ENCODE measurements at regions not wholly inside any gene's neighbourhood (a gene's known extent, or its start where the extent isn't known, plus 50 kb on each side); places are given as distances from the start of the nearest gene placed in this dataset.
"Not testable (repeated sequence)": the region's sequence is repeated elsewhere in the genome, so short reads cannot be mapped to it uniquely, and the experiment has no call there.

DNA sequence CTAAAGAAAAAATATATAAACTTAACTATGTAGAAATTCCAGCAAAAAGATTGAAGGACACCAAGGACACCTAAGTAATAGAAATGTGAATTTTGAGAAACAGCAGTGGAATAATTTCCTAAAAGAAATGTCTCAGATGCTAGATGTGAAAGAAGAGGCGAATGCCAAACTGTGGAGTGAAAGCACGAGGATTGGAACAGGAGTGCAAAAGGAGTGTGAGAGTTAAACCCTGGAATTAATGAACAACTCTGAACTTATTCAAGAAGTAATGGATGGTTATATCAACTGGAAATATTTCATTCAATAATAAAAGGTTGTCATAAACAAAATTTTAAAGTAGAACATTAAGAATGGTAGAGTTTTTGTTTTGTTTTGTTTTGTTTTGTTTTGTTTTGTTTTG is 78.5 kb upstream of the SGIP1 start:
- DNase-seq (ENCODE audit: low read depth in 3 of 3, low spot score in 1 of 3) = no peak

DNA sequence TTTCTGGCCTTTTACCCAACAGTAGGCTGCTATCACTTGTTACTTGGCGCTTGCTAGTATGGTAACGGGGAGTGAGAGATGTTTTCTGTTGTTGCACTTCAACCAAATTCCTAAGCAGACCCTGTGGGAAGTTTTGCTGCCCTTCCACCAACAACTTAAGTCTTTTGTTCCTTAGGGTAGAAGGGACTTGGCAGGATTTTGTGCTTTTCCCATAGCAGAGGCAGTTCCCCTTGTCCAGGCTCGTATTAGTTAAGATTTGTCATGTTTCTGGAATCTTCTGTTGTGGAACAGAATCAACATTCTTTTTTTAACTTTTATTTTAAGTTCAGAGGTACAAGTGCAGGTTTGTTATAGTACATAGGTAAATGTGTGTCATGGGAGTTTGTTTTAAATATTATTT is 73.2 kb upstream of the SGIP1 start:
- no peak for DNase-seq (ENCODE audit: low read depth in 3 of 3, low spot score in 1 of 3)

DNA sequence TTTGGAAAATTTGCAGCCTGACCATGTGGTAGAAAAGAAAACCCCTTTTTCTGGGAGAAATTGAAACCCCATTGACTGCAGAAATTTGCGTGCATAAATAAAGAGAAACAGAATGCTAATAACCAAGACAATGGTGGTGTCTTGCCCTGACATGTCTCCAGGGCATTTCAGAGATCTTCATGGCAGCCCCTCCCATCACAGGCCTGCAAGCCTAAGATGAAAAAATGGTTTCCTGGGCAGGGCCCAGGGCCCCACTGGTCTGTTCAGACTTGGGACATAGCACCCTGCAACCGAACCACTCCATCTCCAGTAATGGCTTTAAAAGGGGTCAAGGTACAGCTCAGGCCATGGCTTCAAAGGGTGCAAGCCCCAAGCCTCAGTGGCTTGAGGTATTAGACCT is 71.6 kb upstream of the SGIP1 start:
- DNase-seq (ENCODE audit: low read depth in 3 of 3, low spot score in 1 of 3) = no peak

DNA sequence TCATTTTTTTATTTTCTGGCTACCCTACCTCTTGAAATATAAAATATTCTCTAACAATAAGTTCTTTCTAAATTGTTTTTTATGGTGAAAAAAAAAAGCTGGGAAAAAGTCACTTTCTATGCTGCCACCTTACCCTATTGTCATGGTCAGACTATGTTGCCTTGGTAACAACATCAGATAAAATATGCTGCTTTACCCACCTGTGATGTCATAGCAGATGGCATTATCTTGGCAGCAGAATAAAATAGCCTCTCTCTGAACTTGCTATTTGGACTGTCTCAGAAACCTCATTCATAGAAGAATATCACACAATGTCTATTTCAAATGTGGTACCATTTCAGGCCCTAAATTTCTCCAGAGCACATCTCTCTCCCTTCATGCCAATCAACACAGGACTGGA is 69.6 kb upstream of the SGIP1 start:
- no peak for DNase-seq (ENCODE audit: low read depth in 3 of 3, low spot score in 1 of 3)

GRCh38 chr1:66464802-66465201 is 69.2 kb upstream of the SGIP1 start:
- DNase-seq (ENCODE audit: low read depth in 3 of 3, low spot score in 1 of 3) = no peak

GRCh38 chr1:66466695-66467094 is 67.3 kb upstream of the SGIP1 start:
- DNase-seq (ENCODE audit: low read depth in 3 of 3, low spot score in 1 of 3) = not testable (repeated sequence)

DNA sequence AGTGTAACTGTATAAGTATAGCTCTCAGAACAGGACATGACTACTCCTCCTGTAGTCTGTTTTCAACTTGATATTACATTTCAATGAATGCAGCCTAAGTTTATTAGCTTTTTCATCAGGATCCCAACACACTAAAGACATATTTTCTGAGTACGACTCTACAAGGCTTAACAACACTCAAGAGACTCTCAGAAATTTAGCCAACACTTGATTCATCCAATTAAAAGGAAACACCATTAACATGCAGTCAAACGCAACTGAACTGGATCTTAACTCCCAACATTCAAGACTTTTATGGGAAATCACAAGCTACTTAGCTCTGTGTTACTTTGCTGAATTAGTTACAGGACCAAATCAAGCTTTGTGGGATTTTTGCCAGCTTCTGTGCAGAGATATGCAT is 65.2 kb upstream of the SGIP1 start:
- no peak for DNase-seq (ENCODE audit: low read depth in 3 of 3, low spot score in 1 of 3)

DNA sequence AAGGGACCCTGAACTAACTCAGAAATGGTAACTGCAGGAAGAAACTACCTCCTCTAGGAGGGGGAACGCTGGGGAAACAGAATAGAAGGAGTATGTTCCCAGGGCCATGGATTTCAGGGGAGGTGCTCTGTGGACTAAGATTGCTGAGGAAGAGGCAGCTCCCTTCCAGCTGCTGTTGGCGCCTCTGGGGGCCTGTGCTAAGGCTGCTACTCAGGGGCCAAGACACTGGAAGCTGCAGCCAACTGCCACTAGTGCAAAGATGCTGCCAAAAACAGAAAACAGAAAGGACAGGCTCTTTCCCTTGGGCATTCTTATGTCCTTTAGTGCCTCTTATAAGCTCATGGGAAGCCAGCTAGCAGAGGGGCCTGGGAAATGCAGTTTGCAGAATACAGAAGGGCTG is 58.0 kb upstream of the SGIP1 start:
- DNase-seq (ENCODE audit: low read depth in 3 of 3, low spot score in 1 of 3) = no peak

- no peak for DNase-seq (ENCODE audit: low read depth in 3 of 3, low spot score in 1 of 3)
These were observed 57.2 kb upstream of the SGIP1 start for GRCh38 chr1:66476774-66477173.

DNA sequence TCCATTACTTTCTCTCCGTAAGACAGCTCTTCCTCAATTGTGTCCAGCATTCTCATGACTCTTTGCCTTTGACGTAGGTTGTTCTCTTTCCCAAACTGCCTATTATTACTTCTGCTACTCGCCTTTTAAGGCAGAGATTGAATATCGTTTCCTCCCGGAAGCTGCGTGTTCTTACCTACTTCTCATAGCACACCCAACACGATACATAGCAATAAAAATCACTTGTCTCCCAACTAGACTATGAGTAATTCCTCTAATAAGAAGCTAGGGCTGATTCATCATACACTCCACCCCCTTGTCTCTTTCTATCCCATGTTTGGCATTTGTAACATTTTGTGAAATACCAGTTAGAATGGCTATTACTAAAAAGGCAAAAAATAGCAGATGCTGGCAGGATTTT is 55.8 kb upstream of the SGIP1 start:
- no peak for DNase-seq (ENCODE audit: low read depth in 3 of 3, low spot score in 1 of 3)

DNA sequence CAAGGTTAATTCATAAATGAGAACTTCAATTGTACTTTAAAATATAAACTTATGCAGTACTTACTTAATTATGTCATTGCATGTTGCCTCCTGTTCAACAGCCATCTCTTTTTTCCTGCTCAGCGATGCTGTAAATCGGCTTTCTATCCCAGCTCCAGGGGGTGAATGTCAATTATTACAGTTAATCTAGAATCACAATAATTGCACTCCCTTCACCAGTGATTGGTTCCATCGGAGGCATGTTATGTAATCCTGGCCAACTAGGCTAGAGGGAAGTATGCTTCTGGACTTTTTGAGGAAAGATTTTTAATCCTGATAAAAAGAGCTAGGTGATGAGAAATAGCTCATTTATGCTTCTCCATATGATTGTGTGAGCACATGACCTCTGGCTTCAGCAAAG is 53.8 kb upstream of the SGIP1 start:
- DNase-seq (ENCODE audit: low read depth in 3 of 3, low spot score in 1 of 3) = no peak

GRCh38 chr1:66481215-66481614 is 52.7 kb upstream of the SGIP1 start:
- not testable (repeated sequence) for DNase-seq (ENCODE audit: low read depth in 3 of 3, low spot score in 1 of 3)
